ENCODE measurements at regions not wholly inside any gene's neighbourhood (a gene's known extent, or its start where the extent isn't known, plus 50 kb on each side); places are given as distances from the start of the nearest gene placed in this dataset.

DNA sequence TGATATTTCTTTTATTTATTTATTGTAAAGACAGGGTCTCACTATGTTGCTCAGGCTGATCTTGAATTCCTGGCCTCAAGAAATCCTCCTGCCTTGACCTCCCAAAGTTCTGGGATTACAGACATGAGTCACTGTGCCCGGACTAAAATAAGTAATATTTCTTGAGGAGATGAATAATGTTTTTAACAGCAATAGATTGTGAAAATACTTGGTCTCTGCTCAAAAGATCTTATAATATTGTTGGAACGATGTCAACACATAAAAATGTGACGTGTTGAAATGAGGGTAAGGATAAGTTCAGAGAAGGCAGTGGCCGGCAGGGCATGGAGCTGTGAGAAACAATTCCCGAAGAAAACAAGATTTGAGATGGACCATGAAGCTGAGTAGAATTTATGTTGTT lies 178.7 kb downstream of the GJA1 start:
- no peak overlapping the region for H4K5ac ChIP-seq (ENCODE audit: insufficient read length, low read depth, low read length)
- no peak overlapping the region for H3K27ac ChIP-seq (ENCODE audit: insufficient read length, low read depth, low read length)
- H2AK5ac ChIP-seq (ENCODE audit: insufficient read length, low read length) = no peak overlapping the region
- no peak overlapping the region for H2BK12ac ChIP-seq (ENCODE audit: insufficient read length, low read depth, low read length)
- H2AFZ ChIP-seq (ENCODE audit: low read length) = no peak overlapping the region
- H3K27me3 Mint-ChIP-seq (ENCODE audit: low read depth) = no peaks in the 10 kb centered on the region
- no peak overlapping the region for H3K56ac ChIP-seq (ENCODE audit: insufficient read length, low read depth, low read length)
- H3K9me3 ChIP-seq (ENCODE audit: control insufficient read depth, low read depth, low read length) = no peaks in the 10 kb centered on the region
- no peak overlapping the region for H4K91ac ChIP-seq (ENCODE audit: insufficient read length, low read depth, low read length)
- H3T11ph ChIP-seq (ENCODE audit: low read length) = no peak overlapping the region
- no peaks in the 10 kb centered on the region for H4K20me1 ChIP-seq (ENCODE audit: control insufficient read depth, insufficient read depth, insufficient read length)
- H2BK120ac ChIP-seq (ENCODE audit: low read depth, low read length, poor library complexity, severe bottlenecking) = no peak overlapping the region
- no peak overlapping the region for H4K8ac ChIP-seq (replicated peaks; ENCODE audit: insufficient read length, low read depth, low read length)
- H3K9ac ChIP-seq (ENCODE audit: extremely low read depth, insufficient read length, low read length) = no peak overlapping the region
- no peak overlapping the region for H2BK5ac ChIP-seq (ENCODE audit: insufficient read length, low read length)
- no peak overlapping the region for H3K23ac ChIP-seq (ENCODE audit: insufficient read length, low read depth, low read length)
- H3K4me2 ChIP-seq (ENCODE audit: insufficient read depth, insufficient read length, low read length) = no peak overlapping the region
- no peak for DNase-seq
- no peaks in the 10 kb centered on the region for H3K79me2 ChIP-seq (ENCODE audit: insufficient read depth, low read length)
- peaks cover 3% of the 10 kb centered on the region; the same call in 1 of the 2 replicates for H3K4me1 ChIP-seq (ENCODE audit: insufficient read depth, low read length)
- no peaks in the 10 kb centered on the region for H3K79me1 ChIP-seq (ENCODE audit: insufficient read depth, low read depth, low read length, poor library complexity, severe bottlenecking)
- H3K14ac ChIP-seq (ENCODE audit: insufficient read depth, low read length) = no peak overlapping the region
- H3K27me3 ChIP-seq (ENCODE audit: insufficient read depth, low read length) = no peaks in the 10 kb centered on the region
- H3K18ac ChIP-seq (ENCODE audit: insufficient read length, low read depth, low read length) = no peak overlapping the region
- no peak overlapping the region for H2BK20ac ChIP-seq (ENCODE audit: low read depth, low read length, poor library complexity, severe bottlenecking)
- H3K27ac Mint-ChIP-seq = no peak overlapping the region
- no peak overlapping the region for H3K4me3 Mint-ChIP-seq
- peaks cover 13 to 27% of the 10 kb centered on the region in 2 experiments for H3K4me1 Mint-ChIP-seq
- H2BK15ac ChIP-seq (ENCODE audit: low read depth, low read length) = no peak overlapping the region
- no peaks in the 10 kb centered on the region; a peak in 1 of 7 replicates for H3K36me3 Mint-ChIP-seq (ENCODE audit: insufficient read depth in 1 of 3, low read depth in 3 of 3)
- no peaks in the 10 kb centered on the region for H3K23me2 ChIP-seq (ENCODE audit: insufficient read length, low read depth, low read length, poor library complexity, severe bottlenecking)
- WGBS (ENCODE audit: extremely low coverage, insufficient read length, low lambda C conversion rate) = no CpG with 5 or more reads among the region's 5 CpGs
- no peak for TF ChIP-seq CTCF (conservative IDR thresholded peaks at IDR 0.05)
- peaks cover 0 to 3% of the 10 kb centered on the region in 2 experiments; a peak in 1 of 5 replicates for H3K9me3 Mint-ChIP-seq
- no peak overlapping the region for H3K4ac ChIP-seq (ENCODE audit: low read depth, low read length)

All from H9 (cell line).